ENCODE measurements at regions not wholly inside any gene's neighbourhood (a gene's known extent, or its start where the extent isn't known, plus 50 kb on each side); places are given as distances from the start of the nearest gene placed in this dataset.

DNA sequence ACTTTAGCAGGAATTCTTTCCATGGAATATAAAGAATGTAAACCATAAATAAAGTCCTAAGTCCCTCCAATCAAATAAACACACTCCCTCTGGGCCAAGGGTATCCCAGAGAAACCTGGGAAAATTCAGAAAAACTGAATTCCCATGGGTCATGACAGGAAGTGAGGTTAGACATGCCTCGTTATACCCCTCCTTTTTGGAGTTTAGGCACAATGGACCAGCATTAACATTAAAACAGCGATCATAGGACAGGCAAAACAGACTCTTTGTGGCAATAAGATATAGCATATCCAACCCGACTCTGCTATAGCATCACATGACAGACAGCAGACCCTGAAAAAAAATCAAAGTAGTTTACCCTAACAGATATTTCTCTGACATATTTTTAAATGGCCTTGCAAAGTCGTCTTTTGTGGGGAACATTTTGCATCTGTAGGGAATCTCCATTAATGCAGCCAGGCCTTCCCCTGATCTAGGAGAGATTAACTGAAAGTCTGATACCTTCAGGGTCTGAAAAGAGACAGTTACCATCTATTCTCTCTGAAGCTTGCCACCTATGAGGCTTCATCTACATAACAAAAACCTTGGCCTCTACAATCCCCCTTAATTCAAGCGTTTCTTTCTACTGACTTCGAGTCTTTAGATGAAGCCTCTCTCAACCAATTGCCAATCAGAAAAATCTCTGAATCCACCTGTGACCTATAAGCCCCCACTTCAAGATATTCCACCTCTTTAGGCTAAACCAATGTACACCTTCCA, 143.0 kb upstream of the KCNK1 start:
- TF ChIP-seq CTCF (conservative IDR thresholded peaks at IDR 0.05 in 1 of 2, IDR thresholded peaks at IDR 0.05 in 1 of 2; ENCODE audit: low read depth in 1 of 2, low read length in 2 of 2), result no peak
- no peak for TF ChIP-seq EZH2 (IDR thresholded peaks at IDR 0.05; ENCODE audit: low read length, missing control alignments)

Measured in fibroblast of lung (primary cell).